ENCODE measurements at regions not wholly inside any gene's neighbourhood (a gene's known extent, or its start where the extent isn't known, plus 50 kb on each side); places are given as distances from the start of the nearest gene placed in this dataset.
A peak's percentile ranks its signal among the peaks of the same experiment; 100 is the strongest.

- DNase-seq = no peak
These were observed 75.4 kb downstream of the VCPKMT start for GRCh38 chr14:50040895-50041465.

GRCh38 chr14:50041980-50042379, 74.4 kb downstream of the VCPKMT start:
- DNase-seq = no peak

GRCh38 chr14:50044042-50044651, 72.2 kb downstream of the VCPKMT start:
- DNase-seq = no peak

- peak; percentile 4 for DNase-seq
These were observed 71.2 kb downstream of the VCPKMT start for GRCh38 chr14:50045039-50045711.

- DNase-seq = no peak
These were observed 70.5 kb downstream of the VCPKMT start for GRCh38 chr14:50045837-50046236.

- no peak for DNase-seq
These were observed 69.1 kb downstream of the VCPKMT start for GRCh38 chr14:50047274-50047676.

GRCh38 chr14:50049093-50049492, 67.3 kb downstream of the VCPKMT start:
- DNase-seq = no peak

- no peak for DNase-seq
These were observed 66.4 kb downstream of the VCPKMT start for GRCh38 chr14:50049703-50050570.

- DNase-seq = no peak
These were observed 65.3 kb downstream of the VCPKMT start for GRCh38 chr14:50051106-50051505.

- no peak for DNase-seq
These were observed 64.7 kb downstream of the VCPKMT start for GRCh38 chr14:50051706-50052105.

GRCh38 chr14:50052517-50052916, 63.9 kb downstream of the VCPKMT start:
- no peak for DNase-seq

GRCh38 chr14:50053935-50054334, 62.4 kb downstream of the VCPKMT start:
- no peak for DNase-seq

- DNase-seq = no peak
These were observed 60.7 kb downstream of the VCPKMT start for GRCh38 chr14:50055461-50056228.

- DNase-seq = no peak
These were observed 59.9 kb downstream of the VCPKMT start for GRCh38 chr14:50056435-50056834.

GRCh38 chr14:50057331-50057730, 59.0 kb downstream of the VCPKMT start:
- DNase-seq = no peak

- no peak for DNase-seq
These were observed 58.3 kb downstream of the VCPKMT start for GRCh38 chr14:50058113-50058512.

Measured in NCI-H446 treated with DMSO at 0.1 percent for 48 hours (cell line).